ENCODE measurements at regions not wholly inside any gene's neighbourhood (a gene's known extent, or its start where the extent isn't known, plus 50 kb on each side); places are given as distances from the start of the nearest gene placed in this dataset.

DNA sequence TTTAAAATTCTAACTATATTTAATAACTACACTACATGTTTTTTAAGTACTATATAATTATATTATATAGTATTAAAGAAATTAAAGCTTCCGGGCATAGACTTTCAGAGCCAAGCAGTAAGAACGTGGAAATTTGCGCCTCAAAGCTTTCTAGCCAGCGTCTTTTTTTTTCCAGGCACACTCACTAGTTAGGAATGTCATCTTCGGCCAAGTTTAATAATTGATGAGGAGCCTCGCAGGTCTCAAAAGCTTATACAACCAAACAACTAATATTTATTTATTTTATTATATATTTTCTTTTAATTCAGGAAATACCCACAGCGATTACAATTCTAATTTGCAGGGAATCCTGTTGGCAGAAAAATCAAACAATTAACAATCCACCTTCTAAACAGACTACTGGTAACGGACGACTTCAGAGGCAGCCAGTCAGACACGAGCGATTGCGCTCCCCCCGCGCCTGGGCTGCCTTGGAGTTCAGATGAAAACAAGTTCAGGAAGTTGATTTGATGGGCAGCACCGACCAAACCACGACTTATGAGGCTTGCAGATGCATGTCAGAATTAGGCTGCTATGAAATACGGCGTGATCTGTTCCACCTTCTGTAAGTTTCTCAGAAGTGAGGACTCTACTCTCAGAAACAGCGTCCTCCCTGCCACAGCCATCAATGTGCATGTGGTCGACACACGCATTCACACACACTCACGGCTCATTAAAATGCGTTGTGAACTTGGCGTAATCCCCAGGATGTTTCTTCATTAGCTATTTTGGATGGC, 431.8 kb upstream of the MGMT start:
- H3K9me1 ChIP-seq (replicated peaks; ENCODE audit: control insufficient read depth, extremely low read depth, insufficient read depth, low read length) = no peaks in the 10 kb centered on the region
- POLR2A ChIA-PET = interaction anchor here (0.8 to 0.9 kb wide), 2 partner anchors 12 to 1075 kb away, joined by 3 read pairs; no protein-coding TSS in a partner anchor
- peak overlapping the region; percentile 68 for H3K4me2 ChIP-seq (ENCODE audit: insufficient read depth, low read length)
- no peaks in the 10 kb centered on the region for H3K9me3 ChIP-seq (replicated peaks; ENCODE audit: control insufficient read depth, insufficient read depth, low read length)
- no peaks in the 10 kb centered on the region for H3K36me3 ChIP-seq (ENCODE audit: control insufficient read depth in 2 of 2, extremely low read depth in 1 of 2, insufficient read depth in 2 of 2, low read length in 2 of 2)
- H4K20me1 ChIP-seq (replicated peaks; ENCODE audit: control insufficient read depth, extremely low read depth, insufficient read depth, low read length) = no peaks in the 10 kb centered on the region
- intact Hi-C loops (cut with micrococcal nuclease) (loop anchor here (1.0 to 10.0 kb wide), 9 partner anchors 11 to 770 kb away; partner anchors contain the start of gene MGMT), dilution Hi-C loops (cut with MboI; ENCODE audit: extremely low pct_ligation_motif_present, low sequenced_read_pairs) (no loop called here)
- peak overlapping the region in 1 of 3 experiments; percentile 3 for H3K4me3 ChIP-seq (replicated peaks in 1 of 3; ENCODE audit: insufficient read depth in 1 of 3, low read depth in 1 of 3, low read length in 3 of 3)
- FAIRE-seq (peak; percentile 90), DNase-seq (ENCODE audit: low read depth, low spot score) (peak; percentile 90)
- peak overlapping the region; percentile 59 for H3K27ac ChIP-seq (ENCODE audit: insufficient read depth, low read depth, low read length)
- BruUV-seq (replicated peaks) = no TSS peak
- no peaks in the 10 kb centered on the region for H3K79me2 ChIP-seq (ENCODE audit: control insufficient read depth, insufficient read depth, low read length)
- H2AFZ ChIP-seq (ENCODE audit: low read depth, low read length) = peak overlapping the region; percentile 89
- TF ChIP-seq MYC (IDR thresholded peaks at IDR 0.05; ENCODE audit: low read depth, low read length) (no peak), CTCF (IDR thresholded peaks at IDR 0.05; ENCODE audit: extremely low read depth in 1 of 2, insufficient read depth in 1 of 2, low read depth in 1 of 2, low read length in 2 of 2) (no peak), FOS (IDR thresholded peaks at IDR 0.05; ENCODE audit: borderline replicate concordance, insufficient read depth, low read length) (peak; percentile 71), JUN (IDR thresholded peaks at IDR 0.05; ENCODE audit: borderline replicate concordance, insufficient read depth, insufficient read length, low read depth) (peak; percentile 60), POLR2AphosphoS5 (IDR thresholded peaks at IDR 0.05; ENCODE audit: insufficient read depth, low read depth, low read length) (no peak), POLR2A (IDR thresholded peaks at IDR 0.05; ENCODE audit: low read depth, low read length) (no peak), GATA2 (IDR thresholded peaks at IDR 0.05; ENCODE audit: insufficient read depth, insufficient read length, low read depth, low read length) (no peak), EZH2 (IDR thresholded peaks at IDR 0.05; ENCODE audit: borderline replicate concordance, low read depth, low read length, severe bottlenecking) (no peak)
- CTCF ChIA-PET = interaction anchor here (0.5 to 6.0 kb wide), 12 partner anchors 8 to 1092 kb away, joined by 3 to 98 read pairs (median 4); partner anchors contain the start of gene C10orf143
- peak overlapping the region; percentile 2 for H3K9ac ChIP-seq (replicated peaks; ENCODE audit: extremely low read depth, insufficient read depth, low read length)
- H3K27me3 ChIP-seq (ENCODE audit: control insufficient read depth in 2 of 2, insufficient read depth in 2 of 2, low read length in 2 of 2) = no peaks in the 10 kb centered on the region
- peaks cover 38% of the 10 kb centered on the region for H3K4me1 ChIP-seq (ENCODE audit: control insufficient read depth, extremely low read depth, insufficient read depth, low read length)
